IgD-negative memory B cell (primary cell): ENCODE measurements at regions not wholly inside any gene's neighbourhood (a gene's known extent, or its start where the extent isn't known, plus 50 kb on each side); places are given as distances from the start of the nearest gene placed in this dataset.

Experiments
- H3K27ac Mint-ChIP-seq, 3 donors: one replicate each; pipeline ENCODE4 v1.8.0; 2020 to 2022; ENCODE audit warnings: mild to moderate bottlenecking in 3 of 3, mixed read lengths in 3 of 3, moderate library complexity in 1 of 3
- H3K27me3 Mint-ChIP-seq: one replicate; pipeline ENCODE4 v1.8.0; 2021; ENCODE audit warnings: mixed read lengths
- H3K36me3 Mint-ChIP-seq: one replicate; pipeline ENCODE4 v1.8.0; 2020; ENCODE audit warnings: mild to moderate bottlenecking, mixed read lengths
- H3K4me1 Mint-ChIP-seq, 3 donors: one replicate each; pipeline ENCODE4 v1.8.0; 2020 to 2022; ENCODE audit warnings: mixed read lengths in 3 of 3, mild to moderate bottlenecking in 1 of 3
- H3K4me3 Mint-ChIP-seq, 4 donors: one replicate each; pipeline ENCODE4 v1.8.0; 2020 to 2022; ENCODE audit warnings: mild to moderate bottlenecking in 4 of 4, mixed read lengths in 4 of 4, moderate library complexity in 3 of 4
- H3K9me3 Mint-ChIP-seq, 3 donors: one replicate each; pipeline ENCODE4 v1.8.0; 2020 to 2021; ENCODE audit warnings: mixed read lengths in 3 of 3, mild to moderate bottlenecking in 1 of 3

DNA sequence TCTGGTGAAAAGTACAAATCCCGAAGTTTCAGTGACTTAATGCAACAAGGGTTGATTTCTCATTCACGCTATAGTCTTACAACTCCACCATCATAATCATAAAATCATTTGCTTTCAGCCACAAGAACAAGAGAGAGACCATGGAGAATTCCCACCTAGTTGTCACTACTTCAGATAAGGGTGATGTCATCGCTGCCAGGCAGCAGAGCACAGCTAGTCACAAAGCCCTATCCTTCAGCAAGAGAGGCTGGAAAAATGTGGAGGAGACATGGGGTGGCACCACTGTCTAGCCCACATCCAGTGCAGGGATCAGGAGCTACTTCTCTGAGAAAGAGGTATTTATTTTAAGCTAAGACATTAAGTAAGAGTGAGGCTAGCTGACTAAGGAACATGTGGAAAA, 356.1 kb downstream of the YTHDC2 start:
- no peak overlapping the region for H3K27ac Mint-ChIP-seq
- H3K27me3 Mint-ChIP-seq, result no peaks in the 10 kb centered on the region

DNA sequence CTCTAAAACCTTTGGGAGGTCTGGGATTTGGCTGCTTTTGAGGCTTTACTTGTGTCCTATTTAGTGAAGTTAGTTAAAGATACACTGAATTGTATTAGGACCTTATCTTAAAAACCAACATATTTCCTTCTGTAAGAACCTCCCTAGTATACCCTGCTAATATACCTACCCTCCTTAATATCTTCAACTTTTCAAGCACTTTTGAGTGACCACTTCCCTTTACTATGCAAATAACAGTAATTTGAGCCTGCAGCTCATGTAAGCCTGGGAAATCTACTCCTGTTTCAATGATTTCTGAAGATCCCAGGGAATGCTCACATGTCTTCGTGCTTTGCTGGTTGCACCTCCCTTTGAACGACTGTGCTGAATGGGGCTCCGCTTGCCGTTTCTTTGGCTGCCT, 358.5 kb downstream of the YTHDC2 start:
- no peaks in the 10 kb centered on the region for H3K27me3 Mint-ChIP-seq
- H3K27ac Mint-ChIP-seq, result no peak overlapping the region
- H3K4me1 Mint-ChIP-seq, result no peaks in the 10 kb centered on the region
- peaks cover 0 to 17% (median 0%) of the 10 kb centered on the region in 3 donors for H3K9me3 Mint-ChIP-seq
- no peaks in the 10 kb centered on the region for H3K36me3 Mint-ChIP-seq
- H3K4me3 Mint-ChIP-seq, result no peak overlapping the region

More for the DNA sequence above, 356.1 kb downstream of the YTHDC2 start:
- Mint-ChIP-seq H3K4me1 (no peaks in the 10 kb centered on the region), H3K9me3 (peaks cover 0 to 15% (median 5%) of the 10 kb centered on the region in 3 donors), H3K36me3 (no peaks in the 10 kb centered on the region), H3K4me3 (no peak overlapping the region)

DNA sequence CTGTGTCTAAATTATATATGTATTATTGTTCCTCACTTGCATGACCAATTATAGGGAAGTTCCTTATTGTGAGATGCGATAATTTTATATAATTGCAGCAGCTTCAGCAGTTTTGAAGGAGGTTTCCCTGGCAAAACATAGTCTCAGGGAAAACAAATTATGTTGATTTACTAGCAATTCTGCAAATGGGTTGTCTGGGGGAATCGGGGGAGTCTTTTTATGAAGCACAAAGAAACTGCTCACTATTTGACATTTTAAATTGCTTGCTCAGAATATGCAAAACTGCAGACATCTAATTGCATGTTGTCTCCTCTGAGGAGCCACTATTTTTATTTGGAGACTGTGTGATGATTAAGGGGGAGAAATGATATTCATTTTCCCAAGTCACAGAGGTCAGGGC, 361.6 kb downstream of the YTHDC2 start:
- Mint-ChIP-seq H3K27ac (no peak overlapping the region), H3K4me3 (no peak overlapping the region), H3K9me3 (peaks cover 0 to 14% (median 5%) of the 10 kb centered on the region in 3 donors), H3K27me3 (no peaks in the 10 kb centered on the region), H3K36me3 (no peaks in the 10 kb centered on the region), H3K4me1 (no peaks in the 10 kb centered on the region)

DNA sequence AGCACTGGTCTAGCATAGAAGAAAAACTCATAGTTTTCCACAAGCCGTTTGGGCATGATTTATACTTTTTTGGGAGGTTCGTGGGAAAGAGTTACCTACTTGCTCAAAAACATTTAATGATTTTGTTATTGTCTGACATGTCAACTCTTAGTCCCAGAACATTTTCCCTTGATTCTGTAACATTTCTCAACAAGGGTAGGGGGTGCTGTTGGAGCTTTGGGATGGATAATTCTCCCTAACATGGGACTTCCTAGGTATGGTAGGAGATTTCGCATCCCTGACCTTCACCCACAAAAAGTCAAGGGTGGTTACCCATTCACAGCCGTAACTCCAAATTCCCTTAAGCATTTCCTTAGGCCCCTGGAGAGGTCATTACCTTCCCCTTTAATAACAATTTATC, 378.0 kb downstream of the YTHDC2 start:
- Mint-ChIP-seq H3K9me3 (peaks cover 0 to 4% (median 2%) of the 10 kb centered on the region in 3 donors), H3K36me3 (no peaks in the 10 kb centered on the region), H3K4me1 (no peaks in the 10 kb centered on the region), H3K27me3 (no peaks in the 10 kb centered on the region), H3K27ac (no peak overlapping the region), H3K4me3 (no peak overlapping the region)

DNA sequence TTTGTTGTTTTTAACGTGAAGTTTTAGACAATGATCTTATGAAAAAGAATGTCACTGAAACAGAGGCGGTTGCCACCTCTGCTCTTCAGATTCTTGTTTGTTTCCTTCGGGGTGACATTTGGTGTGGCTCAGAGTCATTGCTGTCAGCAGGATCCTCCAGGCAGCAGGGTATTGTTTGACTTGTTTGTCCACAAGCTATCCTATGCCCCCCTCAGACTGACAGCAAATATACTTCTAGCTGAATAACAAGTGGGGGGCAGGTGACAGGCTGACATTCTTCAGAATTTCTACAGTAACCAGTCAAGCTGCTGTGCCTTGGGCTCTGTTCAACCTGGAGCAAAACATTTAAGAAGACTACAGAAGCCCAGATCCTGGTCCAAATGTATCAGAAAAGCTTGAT, 383.3 kb downstream of the YTHDC2 start:
- Mint-ChIP-seq H3K4me1 (no peaks in the 10 kb centered on the region), H3K36me3 (no peaks in the 10 kb centered on the region), H3K27ac (no peak overlapping the region), H3K27me3 (peaks cover 2% of the 10 kb centered on the region), H3K9me3 (peaks cover 0 to 4% (median 0%) of the 10 kb centered on the region in 3 donors), H3K4me3 (no peak overlapping the region)

DNA sequence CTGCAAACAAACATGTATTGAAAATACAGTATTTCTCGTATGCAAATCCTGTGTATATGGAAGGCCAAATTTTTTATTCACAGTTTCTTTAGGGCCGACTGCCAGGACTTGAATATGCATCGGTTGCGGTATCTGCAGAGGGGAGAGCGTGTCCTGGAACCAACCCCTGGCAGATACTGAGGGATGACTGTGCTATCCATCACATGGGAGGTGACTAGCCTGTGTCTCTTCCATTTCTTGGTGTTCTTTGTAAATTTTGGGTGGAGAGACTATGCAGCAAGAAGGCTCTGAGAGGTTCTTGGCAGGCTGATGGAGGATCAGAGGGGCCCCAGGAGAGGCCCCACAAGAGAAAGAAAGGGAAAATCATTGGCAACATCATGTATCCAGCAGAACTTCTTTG, 384.3 kb downstream of the YTHDC2 start:
- no peak overlapping the region for H3K27ac Mint-ChIP-seq
- H3K4me3 Mint-ChIP-seq, result no peak overlapping the region
- no peaks in the 10 kb centered on the region for H3K36me3 Mint-ChIP-seq
- H3K9me3 Mint-ChIP-seq, result peaks cover 0 to 4% (median 0%) of the 10 kb centered on the region in 3 donors
- no peaks in the 10 kb centered on the region for H3K4me1 Mint-ChIP-seq
- H3K27me3 Mint-ChIP-seq, result peaks cover 2% of the 10 kb centered on the region

DNA sequence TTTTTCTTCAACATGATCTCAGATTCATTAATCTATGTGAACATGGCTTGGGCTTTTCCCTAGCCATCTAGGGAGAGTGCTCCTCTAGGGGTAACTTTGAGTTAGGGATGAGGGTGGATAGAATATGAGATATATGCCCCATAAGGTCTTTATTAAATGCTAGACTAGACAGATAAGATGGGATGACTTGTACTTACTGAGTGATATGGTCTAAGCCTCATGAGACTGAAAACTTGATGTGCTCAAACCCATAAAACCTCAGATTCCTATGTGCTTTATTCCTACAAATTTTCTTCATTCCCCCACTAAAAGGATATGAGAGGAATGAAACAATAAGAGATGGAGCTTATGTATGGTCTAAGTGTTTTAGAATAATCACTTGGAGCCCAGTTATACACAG, 386.6 kb downstream of the YTHDC2 start:
- no peak overlapping the region for H3K27ac Mint-ChIP-seq
- H3K36me3 Mint-ChIP-seq, result no peaks in the 10 kb centered on the region
- H3K4me1 Mint-ChIP-seq, result no peaks in the 10 kb centered on the region
- no peak overlapping the region for H3K4me3 Mint-ChIP-seq
- H3K27me3 Mint-ChIP-seq, result peaks cover 2% of the 10 kb centered on the region
- no peaks in the 10 kb centered on the region for H3K9me3 Mint-ChIP-seq

DNA sequence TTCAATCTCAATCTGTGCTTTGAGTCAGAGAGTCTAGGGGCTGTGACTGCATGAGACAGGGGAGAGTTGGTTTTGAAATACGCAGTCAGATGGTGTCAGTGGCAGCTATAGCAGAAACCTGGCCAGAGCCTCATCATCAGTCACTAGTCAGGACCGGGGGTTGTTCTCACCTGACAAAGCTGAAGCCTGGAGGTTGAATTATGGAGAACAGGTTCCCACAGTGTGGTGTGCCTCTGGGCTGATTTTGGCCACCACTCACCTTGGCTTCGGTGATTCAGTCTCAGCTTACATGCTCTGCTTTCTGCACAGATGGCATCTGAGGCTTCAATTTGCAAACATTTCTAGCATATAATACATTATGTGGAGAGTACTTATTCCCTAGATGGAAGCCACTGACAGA, 387.3 kb downstream of the YTHDC2 start:
- Mint-ChIP-seq H3K27ac (no peak overlapping the region), H3K36me3 (no peaks in the 10 kb centered on the region), H3K9me3 (no peaks in the 10 kb centered on the region), H3K4me3 (no peak overlapping the region), H3K4me1 (no peaks in the 10 kb centered on the region), H3K27me3 (peaks cover 2% of the 10 kb centered on the region)

DNA sequence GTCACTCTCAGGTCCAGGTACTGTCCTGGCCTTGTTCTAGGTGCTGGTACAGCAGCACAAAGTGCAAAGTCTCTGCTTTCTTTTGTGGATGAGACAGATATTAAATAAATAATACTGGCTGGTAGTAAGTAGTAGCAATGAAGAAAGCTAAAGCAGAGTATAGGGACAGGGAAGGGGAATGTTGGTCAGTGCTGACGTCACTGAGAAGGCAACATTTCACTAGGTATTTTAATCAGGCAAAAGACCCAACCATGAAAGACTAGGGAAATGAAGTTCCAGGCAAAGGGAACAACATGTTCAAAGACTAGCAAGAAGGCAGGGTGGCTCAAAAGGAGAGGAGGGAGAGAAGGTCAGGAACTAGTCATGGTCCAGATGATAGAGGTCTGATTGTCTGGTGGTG, 388.2 kb downstream of the YTHDC2 start:
- H3K4me1 Mint-ChIP-seq, result no peaks in the 10 kb centered on the region
- H3K9me3 Mint-ChIP-seq, result no peaks in the 10 kb centered on the region
- H3K27ac Mint-ChIP-seq, result no peak overlapping the region
- H3K4me3 Mint-ChIP-seq, result no peak overlapping the region
- peaks cover 2% of the 10 kb centered on the region for H3K27me3 Mint-ChIP-seq
- no peaks in the 10 kb centered on the region for H3K36me3 Mint-ChIP-seq

DNA sequence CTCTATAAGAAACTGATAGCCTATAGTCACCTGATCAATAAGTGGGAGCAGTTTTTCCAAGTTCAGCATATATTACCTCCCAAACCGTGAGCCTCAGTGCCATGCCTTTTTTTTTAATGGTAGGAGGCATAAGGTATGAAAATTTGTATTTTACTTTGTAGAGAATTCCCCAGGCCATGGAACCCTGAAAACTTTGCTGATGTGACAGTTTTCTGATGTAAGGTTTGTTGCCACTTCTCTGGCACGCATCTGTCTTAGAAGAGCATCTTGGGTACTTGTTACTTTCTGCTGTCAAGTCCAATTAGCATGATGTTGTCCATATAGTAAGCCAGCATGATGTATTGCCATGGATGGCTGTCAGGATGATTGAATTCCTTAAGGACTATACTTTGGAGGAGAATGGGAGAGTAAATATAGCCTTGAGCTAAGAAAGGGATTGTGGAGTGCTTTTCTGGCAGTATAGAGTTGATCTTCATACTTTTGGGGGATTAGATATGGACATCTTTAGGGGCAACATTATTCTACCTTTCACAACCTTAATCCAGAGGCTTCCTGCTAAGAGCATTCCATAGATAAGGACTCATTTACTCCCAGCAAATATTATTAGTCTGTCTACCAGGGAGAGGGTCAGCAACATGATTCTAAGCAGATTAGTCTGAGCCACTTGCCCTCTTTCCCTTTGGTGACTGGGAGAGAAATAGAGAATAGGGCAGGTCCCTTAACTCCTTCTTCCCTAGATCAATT, 389.6 kb downstream of the YTHDC2 start:
- peaks cover 2% of the 10 kb centered on the region for H3K27me3 Mint-ChIP-seq
- no peaks in the 10 kb centered on the region for H3K4me1 Mint-ChIP-seq
- no peak overlapping the region for H3K4me3 Mint-ChIP-seq
- no peak overlapping the region for H3K27ac Mint-ChIP-seq
- H3K36me3 Mint-ChIP-seq, result no peaks in the 10 kb centered on the region
- no peaks in the 10 kb centered on the region for H3K9me3 Mint-ChIP-seq

DNA sequence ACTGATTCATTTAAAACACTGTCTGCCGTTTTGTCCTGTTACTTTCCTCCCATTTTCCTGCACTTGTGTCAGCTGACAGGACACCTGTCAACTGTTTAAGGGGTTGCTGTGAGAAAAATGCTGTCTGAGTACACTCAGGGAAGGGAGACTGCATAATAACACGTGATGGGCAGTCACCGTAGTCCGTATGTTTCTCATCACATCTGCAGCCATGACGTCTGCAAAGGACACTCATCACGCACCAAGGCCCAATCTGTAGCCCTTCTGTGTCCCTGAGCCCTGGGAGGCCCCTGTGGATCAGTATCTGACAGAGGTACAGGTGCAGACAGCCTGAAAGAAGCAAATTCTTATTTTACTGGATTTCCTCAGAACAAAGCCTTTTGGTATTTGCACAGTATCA, 396.3 kb downstream of the YTHDC2 start:
- Mint-ChIP-seq H3K4me3 (no peak overlapping the region), H3K36me3 (no peaks in the 10 kb centered on the region)

DNA sequence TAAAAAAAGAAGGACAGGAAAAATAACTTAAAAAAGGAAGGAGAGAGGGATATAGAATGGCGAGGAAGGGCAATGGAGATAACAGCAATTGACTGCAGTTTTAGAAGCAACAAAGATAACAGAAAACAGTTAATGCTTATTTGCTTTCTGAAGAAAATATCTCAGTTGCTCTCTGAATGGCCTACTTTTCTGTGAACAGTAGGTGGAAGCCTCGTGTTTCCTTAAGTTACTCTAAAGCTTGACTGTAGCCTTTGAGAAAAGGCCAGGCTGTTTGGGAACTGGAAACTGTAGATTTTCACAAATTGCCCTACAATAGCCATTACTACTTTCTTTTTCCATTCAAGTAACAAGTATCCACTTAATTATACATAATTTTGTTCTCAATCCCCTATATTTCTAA, 404.5 kb downstream of the YTHDC2 start:
- Mint-ChIP-seq H3K9me3 (peaks cover 0 to 3% (median 0%) of the 10 kb centered on the region in 3 donors), H3K4me1 (no peaks in the 10 kb centered on the region), H3K4me3 (no peak overlapping the region), H3K27ac (no peak overlapping the region), H3K27me3 (no peaks in the 10 kb centered on the region), H3K36me3 (no peaks in the 10 kb centered on the region)

More for the DNA sequence above, 396.3 kb downstream of the YTHDC2 start:
- no peak overlapping the region for H3K27ac Mint-ChIP-seq
- no peaks in the 10 kb centered on the region for H3K27me3 Mint-ChIP-seq
- peaks cover 0 to 3% (median 0%) of the 10 kb centered on the region in 3 donors for H3K9me3 Mint-ChIP-seq
- H3K4me1 Mint-ChIP-seq, result no peaks in the 10 kb centered on the region

DNA sequence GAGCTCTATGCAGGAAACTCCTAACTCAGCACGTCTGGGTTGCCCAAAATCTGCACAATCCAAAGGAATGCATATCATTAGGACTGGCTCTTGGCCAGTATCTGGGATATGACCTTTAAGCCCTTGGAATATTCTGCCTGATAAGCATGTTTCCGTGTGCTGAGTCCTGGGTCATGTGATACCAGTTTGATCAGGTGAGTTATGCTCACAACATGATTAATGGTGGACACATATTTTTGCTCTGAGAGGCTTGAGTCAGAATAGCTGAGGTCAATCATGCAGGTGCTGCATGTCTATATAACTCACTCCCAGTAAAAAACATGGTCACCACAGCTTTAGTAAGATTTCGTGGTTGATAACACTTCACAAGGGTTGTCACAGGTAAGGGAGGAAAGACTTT, 408.8 kb downstream of the YTHDC2 start:
- Mint-ChIP-seq H3K4me1 (no peaks in the 10 kb centered on the region), H3K9me3 (peaks cover 0 to 4% (median 2%) of the 10 kb centered on the region in 3 donors), H3K36me3 (peaks cover 1% of the 10 kb centered on the region), H3K27ac (no peak overlapping the region), H3K4me3 (no peak overlapping the region), H3K27me3 (no peaks in the 10 kb centered on the region)

DNA sequence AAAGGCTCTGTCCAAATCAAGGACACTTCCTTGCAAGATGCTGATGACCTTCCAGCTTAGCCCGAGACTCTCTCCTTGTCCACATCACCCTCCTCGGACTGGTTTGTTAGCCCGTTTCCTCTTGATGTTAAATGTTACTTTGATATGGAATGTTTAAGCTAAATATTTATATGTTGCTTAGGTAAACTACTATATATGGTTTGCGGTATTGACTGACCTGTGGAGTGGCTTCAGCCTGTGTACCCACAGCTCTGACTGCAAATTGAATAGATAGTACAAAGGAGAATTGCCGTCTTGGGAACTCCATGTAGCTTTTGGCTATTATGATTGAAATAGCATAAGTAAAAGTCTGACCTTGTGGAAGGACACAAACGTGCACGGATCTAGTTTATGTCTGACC, 422.0 kb downstream of the YTHDC2 start:
- peaks cover 0 to 6% (median 1%) of the 10 kb centered on the region in 3 donors for H3K9me3 Mint-ChIP-seq
- no peak overlapping the region for H3K4me3 Mint-ChIP-seq
- H3K27me3 Mint-ChIP-seq, result no peaks in the 10 kb centered on the region
- no peak overlapping the region for H3K27ac Mint-ChIP-seq
- no peaks in the 10 kb centered on the region for H3K4me1 Mint-ChIP-seq
- no peaks in the 10 kb centered on the region for H3K36me3 Mint-ChIP-seq

DNA sequence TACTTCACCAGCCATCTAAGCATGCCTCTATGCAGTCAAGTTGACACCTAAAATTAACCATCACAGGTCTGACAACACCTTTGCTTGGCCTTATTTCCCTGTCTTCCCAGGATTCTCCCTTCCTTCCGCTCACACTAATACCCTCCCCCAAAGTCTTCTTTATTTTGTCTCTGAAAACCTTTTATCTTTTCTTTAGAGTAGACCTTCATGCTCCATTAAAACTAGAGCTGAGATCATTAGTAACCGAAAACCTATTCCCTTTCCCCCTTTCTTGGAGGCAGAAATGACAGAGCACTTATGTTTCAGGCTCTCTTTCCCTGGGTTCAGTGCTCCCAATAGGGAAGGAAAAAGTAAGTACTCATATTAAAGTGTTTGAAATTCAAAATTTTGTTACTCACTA, 423.8 kb downstream of the YTHDC2 start:
- Mint-ChIP-seq H3K4me1 (no peaks in the 10 kb centered on the region), H3K36me3 (no peaks in the 10 kb centered on the region), H3K9me3 (peaks cover 0 to 6% (median 2%) of the 10 kb centered on the region in 3 donors), H3K27me3 (no peaks in the 10 kb centered on the region), H3K27ac (no peak overlapping the region), H3K4me3 (no peak overlapping the region)

DNA sequence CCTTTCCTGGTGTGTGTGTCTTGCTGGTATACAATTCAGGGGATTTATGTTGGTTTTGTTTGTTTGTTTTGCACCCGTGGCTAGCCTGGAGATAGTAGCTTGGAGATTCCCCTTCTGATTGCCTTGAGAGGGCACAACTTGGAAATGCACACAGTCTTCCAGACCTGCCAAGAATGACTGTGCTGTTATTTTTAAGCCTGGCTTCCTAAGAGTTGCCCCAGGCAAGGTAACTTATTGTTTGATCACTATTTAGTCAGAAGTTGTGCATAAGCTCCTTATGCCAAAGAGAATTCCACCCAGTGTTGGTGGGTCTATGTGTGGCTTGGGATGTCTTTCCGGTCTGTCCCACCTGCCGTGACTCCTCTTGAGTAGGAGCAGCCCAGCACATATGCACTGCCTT, 421.9 kb upstream of the KCNN2 start:
- Mint-ChIP-seq H3K27me3 (no peaks in the 10 kb centered on the region), H3K4me1 (no peaks in the 10 kb centered on the region), H3K9me3 (peaks cover 0 to 10% (median 3%) of the 10 kb centered on the region in 3 donors)

More for the DNA sequence above, 421.9 kb upstream of the KCNN2 start:
- no peak overlapping the region for H3K4me3 Mint-ChIP-seq
- no peak overlapping the region for H3K27ac Mint-ChIP-seq
- no peaks in the 10 kb centered on the region for H3K36me3 Mint-ChIP-seq
